WTC11 (cell line): ENCODE measurements at regions not wholly inside any gene's neighbourhood (a gene's known extent, or its start where the extent isn't known, plus 50 kb on each side); places are given as distances from the start of the nearest gene placed in this dataset.
A peak's percentile ranks its signal among the peaks of the same experiment; 100 is the strongest.

Experiments
- ATAC-seq: fragments of 200-7000 bp; cut with Tn5 transposase; 2 replicates; pipeline ENCODE4 v1.10.0; 2021; ENCODE audit warnings: mild to moderate bottlenecking, moderate library complexity
- CTCF ChIA-PET: fragments of 300-600 bp; sonication (Branson Sonifier 250); formaldehyde crosslinking; loops from one replicate; lab custom pipeline; 2021; ENCODE audit warnings: antibody characterized with exemption; lab: Charles Lee
- POLR2A ChIA-PET: fragments of 350-600 bp; sonication (Branson Sonifier 250); formaldehyde crosslinking; loops from one replicate; lab custom pipeline; 2021; ENCODE audit warnings: antibody characterized with exemption; lab: Charles Lee
- DNase-seq: peaks from one replicate; pipeline ENCODE4 v3.0.0; 2021; ENCODE audit warnings: low spot score
- H3K27ac Mint-ChIP-seq: 2 replicates; pipeline ENCODE4 v1.8.0; 2021; ENCODE audit warnings: mixed read lengths
- H3K27me3 Mint-ChIP-seq: 2 replicates; pipeline ENCODE4 v1.8.0; 2021; ENCODE audit warnings: low read depth, mild to moderate bottlenecking, moderate library complexity, mixed read lengths
- H3K36me3 Mint-ChIP-seq: 2 replicates; pipeline ENCODE4 v1.8.0; 2021; ENCODE audit warnings: mixed read lengths
- H3K4me1 Mint-ChIP-seq: 2 replicates; pipeline ENCODE4 v1.8.0; 2022; ENCODE audit warnings: mixed read lengths
- H3K4me3 Mint-ChIP-seq: 2 replicates; pipeline ENCODE4 v1.8.0; 2021; ENCODE audit warnings: mild to moderate bottlenecking, moderate library complexity, mixed read lengths
- H3K9me3 Mint-ChIP-seq: 2 replicates; pipeline ENCODE4 v1.8.0; 2021; ENCODE audit warnings: mixed read lengths
- ATF2 ChIP-seq: sonication (generic); formaldehyde crosslinking; IDR thresholded peaks from 2 replicates; pipeline ENCODE4 v1.8.1; 2022; ENCODE audit warnings: low read depth, missing genetic modification reagents, borderline replicate concordance
- ATF3 ChIP-seq: sonication (generic); formaldehyde crosslinking; conservative IDR thresholded peaks from 2 replicates; pipeline ENCODE4 v1.8.1; 2022; ENCODE audit warnings: mild to moderate bottlenecking, missing genetic modification reagents
- ATF6 ChIP-seq: sonication (generic); formaldehyde crosslinking; IDR thresholded peaks from 2 replicates; pipeline ENCODE4 v1.8.1; 2023; ENCODE audit warnings: mild to moderate bottlenecking, missing genetic modification reagents
- CREB1 ChIP-seq: sonication (generic); formaldehyde crosslinking; IDR thresholded peaks from 2 replicates; pipeline ENCODE4 v1.8.0; 2023; ENCODE audit warnings: mild to moderate bottlenecking, missing genetic modification reagents
- CTCF ChIP-seq: fragments of 200-600 bp; IDR thresholded peaks from 2 replicates; pipeline ENCODE4 v1.8.0; 2022; ENCODE audit warnings: antibody characterized with exemption
- E2F5 ChIP-seq: sonication (generic); formaldehyde crosslinking; IDR thresholded peaks from 2 replicates; pipeline ENCODE4 v1.8.1; 2022; ENCODE audit warnings: mild to moderate bottlenecking, moderate library complexity, missing genetic modification reagents
- ERG ChIP-seq: fragments of 250-450 bp; sonication (Bioruptor Pico); IDR thresholded peaks from 2 replicates; pipeline ENCODE4 v1.8.0; 2021; ENCODE audit warnings: mild to moderate bottlenecking
- FOXK1 ChIP-seq: sonication (generic); formaldehyde crosslinking; IDR thresholded peaks from 2 replicates; pipeline ENCODE4 v1.8.0; 2022; ENCODE audit warnings: mild to moderate bottlenecking, moderate library complexity, missing genetic modification reagents
- JAZF1 ChIP-seq: fragments of 250-450 bp; sonication (Bioruptor Pico); IDR thresholded peaks from 2 replicates; pipeline ENCODE4 v1.9.0; 2021; ENCODE audit warnings: moderate library complexity, mild to moderate bottlenecking, inconsistent platforms
- KAT7 ChIP-seq: sonication (generic); formaldehyde crosslinking; IDR thresholded peaks from 2 replicates; pipeline ENCODE4 v1.8.1; 2023; ENCODE audit warnings: missing genetic modification reagents, mild to moderate bottlenecking, borderline replicate concordance
- MLX ChIP-seq: sonication (generic); formaldehyde crosslinking; IDR thresholded peaks from 2 replicates; pipeline ENCODE4 v1.8.1; 2023; ENCODE audit warnings: mild to moderate bottlenecking, missing genetic modification reagents, moderate library complexity
- NR3C1 ChIP-seq: sonication (generic); formaldehyde crosslinking; conservative IDR thresholded peaks from 2 replicates; pipeline ENCODE4 v1.8.1; 2023; ENCODE audit warnings: low read depth, mild to moderate bottlenecking, missing genetic modification reagents
- PREB ChIP-seq: sonication (generic); formaldehyde crosslinking; IDR thresholded peaks from 2 replicates; pipeline ENCODE4 v1.8.1; 2022; ENCODE audit warnings: mild to moderate bottlenecking, missing genetic modification reagents, moderate library complexity, borderline replicate concordance
- PRRX2 ChIP-seq: fragments of 250-450 bp; sonication (Bioruptor Pico); IDR thresholded peaks from 2 replicates; pipeline ENCODE4 v1.8.0; 2021; ENCODE audit warnings: mild to moderate bottlenecking
- ZBTB43 ChIP-seq: sonication (generic); formaldehyde crosslinking; IDR thresholded peaks from 2 replicates; pipeline ENCODE4 v1.8.1; 2023; ENCODE audit warnings: mild to moderate bottlenecking, missing genetic modification reagents
- ZMAT4 ChIP-seq: fragments of 250-450 bp; sonication (Bioruptor Pico); IDR thresholded peaks from 2 replicates; pipeline ENCODE4 v1.9.0; 2021; ENCODE audit warnings: mild to moderate bottlenecking
- ZNF138 ChIP-seq: sonication (generic); formaldehyde crosslinking; conservative IDR thresholded peaks from 2 replicates; pipeline ENCODE4 v1.8.1; 2022; ENCODE audit warnings: mild to moderate bottlenecking, moderate library complexity, missing genetic modification reagents
- ZNF263 ChIP-seq: sonication (generic); formaldehyde crosslinking; IDR thresholded peaks from 2 replicates; pipeline ENCODE4 v1.8.1; 2022; ENCODE audit warnings: low read depth, mild to moderate bottlenecking, moderate library complexity, missing genetic modification reagents
- ZNF416 ChIP-seq: fragments of 250-450 bp; sonication (Bioruptor Pico); IDR thresholded peaks from 2 replicates; pipeline ENCODE4 v1.9.0; 2021; ENCODE audit warnings: mild to moderate bottlenecking, inconsistent platforms
- ZNF423 ChIP-seq: fragments of 250-450 bp; sonication (Bioruptor Pico); IDR thresholded peaks from 2 replicates; pipeline ENCODE4 v2.1.2; 2022; ENCODE audit warnings: mild to moderate bottlenecking, moderate library complexity

- ChIA-PET POLR2A (no interaction called here), CTCF (no interaction called here)
- no peaks in the 10 kb centered on the region for H3K9me3 Mint-ChIP-seq
- H3K36me3 Mint-ChIP-seq = no peaks in the 10 kb centered on the region
- H3K27ac Mint-ChIP-seq = no peak overlapping the region
- H3K27me3 Mint-ChIP-seq = no peaks in the 10 kb centered on the region
- DNase-seq (no peak), ATAC-seq (peak; percentile 78)
- TF ChIP-seq ZNF416 (no peak), FOXK1 (CRISPR knock-in tag) (no peak), ATF6 (no peak), ZNF138 (no peak), CTCF (no peak), PRRX2 (CRISPR knock-in tag) (no peak), CREB1 (no peak), ATF3 (CRISPR knock-in tag) (no peak), JAZF1 (CRISPR knock-in tag) (no peak), MLX (no peak), ATF2 (CRISPR knock-in tag) (no peak)
- TF ChIP-seq, all 79 proteins: peak for 0
- peaks cover 12% of the 10 kb centered on the region for H3K4me1 Mint-ChIP-seq
- no peak overlapping the region for H3K4me3 Mint-ChIP-seq
Observed at GRCh38 chr4:181193131-181193930, 1049.9 kb upstream of the TENM3 start.

GRCh38 chr4:181194096-181194495, 1049.1 kb upstream of the TENM3 start:
- Mint-ChIP-seq H3K27me3 (no peaks in the 10 kb centered on the region), H3K36me3 (no peaks in the 10 kb centered on the region), H3K27ac (no peak overlapping the region), H3K4me3 (no peak overlapping the region), H3K9me3 (no peaks in the 10 kb centered on the region), H3K4me1 (peaks cover 12% of the 10 kb centered on the region)
- POLR2A ChIA-PET = no interaction called here
- CTCF ChIA-PET = no interaction called here
- no peak for DNase-seq
- no peak for ATAC-seq
- no peak for TF ChIP-seq ERG (CRISPR knock-in tag)
- no peak for TF ChIP-seq PREB (CRISPR knock-in tag)
- no peak for TF ChIP-seq ZBTB43 (CRISPR knock-in tag)
- TF ChIP-seq ZMAT4 = no peak
- TF ChIP-seq E2F5 (CRISPR knock-in tag) = no peak
- TF ChIP-seq KAT7 (CRISPR knock-in tag) = no peak
- no peak for TF ChIP-seq ZNF423 (CRISPR knock-in tag)
- no peak for TF ChIP-seq NR3C1
- TF ChIP-seq ZNF263 = no peak
